A673 (cell line): ENCODE measurements at regions not wholly inside any gene's neighbourhood (a gene's known extent, or its start where the extent isn't known, plus 50 kb on each side); places are given as distances from the start of the nearest gene placed in this dataset.

Experiments
- BruUV-seq: library from RNA; stranded (reverse); fragments of 400-500 nt; replicated peaks from 2 replicates; lab custom pipeline; 2021; lab: Mats Ljungman, UMichigan
- CTCF ChIA-PET: fragments of 300-600 bp; sonication (Branson Sonifier 250); formaldehyde crosslinking; loops from one replicate; lab custom pipeline; 2022; ENCODE audit warnings: antibody characterized with exemption; lab: Charles Lee
- POLR2A ChIA-PET: fragments of 300-600 bp; sonication (Branson Sonifier 250); formaldehyde crosslinking; loops from one replicate; lab custom pipeline; 2022; ENCODE audit warnings: antibody characterized with exemption; ENCODE audit not compliant: low non-redundant PET; lab: Charles Lee
- DNase-seq: peaks from one replicate; pipeline ENCODE4 v3.0.0-alpha.2; 2015; ENCODE audit warnings: low spot score
- H3K27ac ChIP-seq: fragments of 200-600 bp; sonication (generic); 2 replicates; pipeline ENCODE4 v1.5.1; 2016; ENCODE audit warnings: mixed run types, low read depth, mild to moderate bottlenecking, mixed read lengths, antibody characterized with exemption, low read length; ENCODE audit not compliant: poor library complexity, severe bottlenecking
- H3K27me3 ChIP-seq: fragments of 200-600 bp; sonication (generic); replicated peaks from 2 replicates; pipeline ENCODE4 v1.6.1; 2017; ENCODE audit warnings: mixed run types, low read depth, mild to moderate bottlenecking, mixed read lengths, antibody characterized with exemption, low read length; ENCODE audit not compliant: insufficient read depth, poor library complexity
- H3K36me3 ChIP-seq: fragments of 200-600 bp; sonication (generic); 2 replicates; pipeline ENCODE4 v1.6.1; 2016; ENCODE audit warnings: mixed run types, mild to moderate bottlenecking, mixed read lengths, antibody characterized with exemption, low read length; ENCODE audit not compliant: insufficient read depth, poor library complexity, severe bottlenecking
- H3K4me1 ChIP-seq: fragments of 200-600 bp; sonication (generic); 2 replicates; pipeline ENCODE4 v1.6.1; 2017; ENCODE audit warnings: mixed run types, mild to moderate bottlenecking, mixed read lengths, antibody characterized with exemption, low read length; ENCODE audit not compliant: insufficient read depth, poor library complexity, severe bottlenecking
- H3K4me3 ChIP-seq: fragments of 200-600 bp; sonication (generic); 2 replicates; pipeline ENCODE4 v1.5.1; 2016; ENCODE audit warnings: low read depth, mixed run types, mild to moderate bottlenecking, mixed read lengths, low read length; ENCODE audit not compliant: poor library complexity, severe bottlenecking
- H3K9me3 ChIP-seq: fragments of 200-600 bp; sonication (generic); 2 replicates; pipeline ENCODE4 v1.6.1; 2016; ENCODE audit warnings: mixed run types, low read depth, mild to moderate bottlenecking, mixed read lengths, antibody characterized with exemption, low read length; ENCODE audit not compliant: poor library complexity, severe bottlenecking
- EZH2 ChIP-seq: fragments of 200-600 bp; sonication (generic); IDR thresholded peaks from 2 replicates; pipeline ENCODE4 v1.6.1; 2017; ENCODE audit warnings: borderline replicate concordance, low read depth, mild to moderate bottlenecking, mixed read lengths, antibody characterized with exemption, low read length; ENCODE audit not compliant: poor library complexity, severe bottlenecking
- intact Hi-C: fragments of 100-400 bp; cut with micrococcal nuclease; formaldehyde crosslinking; loops from one replicate; pipeline ENCODE4 v1.10.0; 2022; ENCODE audit not compliant: unreplicated experiment
- TF ChIP-seq, protein P1 (sequence below): fragments of 300-800, 200-600 bp; sonication (generic); conservative IDR thresholded peaks from 2 replicates; pipeline ENCODE4 v1.5.1; 2017; ENCODE audit warnings: low read depth, mild to moderate bottlenecking, antibody characterized with exemption, low read length, moderate library complexity, mixed read lengths

DNA sequence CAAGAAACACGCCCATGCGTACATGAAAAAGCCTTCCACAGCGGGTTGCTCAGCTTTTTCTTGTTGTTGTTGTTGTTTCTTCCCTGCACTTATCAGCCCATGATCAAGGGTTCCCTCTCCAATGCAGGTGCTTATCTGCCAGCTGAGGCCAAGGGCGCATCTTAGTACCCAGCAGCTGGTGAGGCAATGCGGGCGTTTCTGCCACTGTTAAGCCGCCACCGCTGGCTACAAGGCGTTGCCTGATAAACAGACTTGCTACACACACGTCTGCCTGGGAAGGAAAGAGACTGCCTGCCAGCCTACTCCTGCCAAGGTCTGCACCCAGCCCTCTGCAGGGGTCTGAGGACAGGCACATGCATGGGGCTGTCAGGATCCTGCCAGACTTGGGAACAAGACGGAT is 345.9 kb downstream of the BCL11B start:
- Histone ChIP-seq H3K36me3 (no peaks in the 10 kb centered on the region), H3K9me3 (no peaks in the 10 kb centered on the region), H3K4me1 (no peaks in the 10 kb centered on the region), H3K4me3 (no peak overlapping the region), H3K27ac (no peak overlapping the region), H3K27me3 (no peaks in the 10 kb centered on the region)
- TF ChIP-seq EZH2 = no peak
- TF ChIP-seq, protein P1, sequence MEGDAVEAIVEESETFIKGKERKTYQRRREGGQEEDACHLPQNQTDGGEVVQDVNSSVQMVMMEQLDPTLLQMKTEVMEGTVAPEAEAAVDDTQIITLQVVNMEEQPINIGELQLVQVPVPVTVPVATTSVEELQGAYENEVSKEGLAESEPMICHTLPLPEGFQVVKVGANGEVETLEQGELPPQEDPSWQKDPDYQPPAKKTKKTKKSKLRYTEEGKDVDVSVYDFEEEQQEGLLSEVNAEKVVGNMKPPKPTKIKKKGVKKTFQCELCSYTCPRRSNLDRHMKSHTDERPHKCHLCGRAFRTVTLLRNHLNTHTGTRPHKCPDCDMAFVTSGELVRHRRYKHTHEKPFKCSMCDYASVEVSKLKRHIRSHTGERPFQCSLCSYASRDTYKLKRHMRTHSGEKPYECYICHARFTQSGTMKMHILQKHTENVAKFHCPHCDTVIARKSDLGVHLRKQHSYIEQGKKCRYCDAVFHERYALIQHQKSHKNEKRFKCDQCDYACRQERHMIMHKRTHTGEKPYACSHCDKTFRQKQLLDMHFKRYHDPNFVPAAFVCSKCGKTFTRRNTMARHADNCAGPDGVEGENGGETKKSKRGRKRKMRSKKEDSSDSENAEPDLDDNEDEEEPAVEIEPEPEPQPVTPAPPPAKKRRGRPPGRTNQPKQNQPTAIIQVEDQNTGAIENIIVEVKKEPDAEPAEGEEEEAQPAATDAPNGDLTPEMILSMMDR = no peak
- CTCF ChIA-PET = no interaction called here
- no peak for DNase-seq
- POLR2A ChIA-PET = no interaction called here
- no TSS peak for BruUV-seq
- intact Hi-C loops = loop anchor here (10.0 kb wide), 1 partner anchor 339 kb away; no protein-coding TSS in a partner anchor

DNA sequence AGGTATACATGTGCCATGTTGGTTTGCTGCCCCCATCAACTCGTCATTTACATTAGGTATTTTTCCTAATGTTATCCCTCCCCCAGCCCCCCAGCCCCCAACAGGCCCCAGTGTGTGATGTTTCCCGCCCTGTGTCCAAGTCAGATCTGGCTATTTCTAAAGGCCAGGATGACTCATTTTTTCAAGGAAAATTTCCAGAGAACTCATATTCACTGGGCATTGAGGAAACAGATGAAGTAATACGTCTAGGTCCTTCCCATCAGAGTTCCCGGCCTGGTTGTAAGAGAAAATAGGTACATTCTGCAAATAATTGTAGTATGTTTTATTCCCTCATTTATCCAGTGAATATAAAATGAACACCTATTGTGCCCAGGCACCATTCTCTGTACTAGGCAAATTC is 345.2 kb downstream of the BCL11B start:
- POLR2A ChIA-PET = no interaction called here

DNA sequence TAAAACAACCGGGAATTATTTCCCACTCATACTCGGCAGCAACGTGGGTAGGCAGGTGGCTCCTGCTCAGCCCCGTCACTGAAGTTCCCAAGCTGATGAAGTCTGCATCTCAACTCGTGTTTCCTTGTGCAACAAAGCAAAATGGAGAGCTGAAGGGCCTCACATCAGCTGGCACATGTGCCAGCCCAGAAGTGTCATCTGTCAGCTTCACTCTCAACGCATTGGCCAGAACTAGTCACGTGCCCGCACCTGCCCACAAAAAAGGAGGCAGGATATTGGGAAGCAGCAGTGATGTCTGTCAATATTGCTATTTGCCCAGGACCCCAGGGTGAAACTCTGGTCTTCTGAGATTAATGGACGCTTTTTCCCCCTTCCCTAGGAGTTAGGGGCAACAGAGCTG is 344.0 kb downstream of the BCL11B start:
- H3K4me1 ChIP-seq = no peaks in the 10 kb centered on the region
- H3K27me3 ChIP-seq = no peaks in the 10 kb centered on the region
- no peaks in the 10 kb centered on the region for H3K36me3 ChIP-seq
- H3K9me3 ChIP-seq = no peaks in the 10 kb centered on the region
- ChIA-PET CTCF (no interaction called here), POLR2A (no interaction called here)
- no peak overlapping the region for H3K4me3 ChIP-seq
- intact Hi-C loops = loop anchor here (10.0 kb wide), 1 partner anchor 337 kb away; no protein-coding TSS in a partner anchor
- BruUV-seq = no TSS peak
- no peak for DNase-seq
- no peak overlapping the region for H3K27ac ChIP-seq
- TF ChIP-seq, protein P1 = no peak
- no peak for TF ChIP-seq EZH2

More for the DNA sequence above, 345.2 kb downstream of the BCL11B start:
- Histone ChIP-seq H3K36me3 (no peaks in the 10 kb centered on the region), H3K9me3 (no peaks in the 10 kb centered on the region), H3K27ac (no peak overlapping the region), H3K4me3 (no peak overlapping the region), H3K27me3 (no peaks in the 10 kb centered on the region), H3K4me1 (no peaks in the 10 kb centered on the region)
- CTCF ChIA-PET = no interaction called here
- TF ChIP-seq, protein P1 = no peak
- TF ChIP-seq EZH2 = no peak
- DNase-seq = no peak
- no TSS peak for BruUV-seq
- intact Hi-C loops = loop anchor here (10.0 kb wide), 1 partner anchor 338 kb away; no protein-coding TSS in a partner anchor
